ENCODE measurements at regions not wholly inside any gene's neighbourhood (a gene's known extent, or its start where the extent isn't known, plus 50 kb on each side); places are given as distances from the start of the nearest gene placed in this dataset.

- DNase-seq (ENCODE audit: low read depth in 2 of 2), result no peak
- no peak for TF ChIP-seq EZH2 (IDR thresholded peaks at IDR 0.05; ENCODE audit: low read length, missing control alignments)
- no peak for TF ChIP-seq CTCF (conservative IDR thresholded peaks at IDR 0.05 in 1 of 2, IDR thresholded peaks at IDR 0.05 in 1 of 2; ENCODE audit: low read depth in 1 of 2, low read length in 2 of 2)
- H3K9me3 ChIP-seq (ENCODE audit: control insufficient read depth, insufficient read depth, low read depth, low read length), result no peaks in the 10 kb centered on the region
- H3K79me2 ChIP-seq (ENCODE audit: control insufficient read depth, insufficient read depth, low read length), result no peaks in the 10 kb centered on the region
- H3K4me2 ChIP-seq (ENCODE audit: extremely low read depth, insufficient read depth, low read length), result no peak overlapping the region
- no peak overlapping the region for H3K9ac ChIP-seq (ENCODE audit: insufficient read depth, low read length)
- H3K27ac ChIP-seq (ENCODE audit: insufficient read depth, low read length), result no peak overlapping the region
- no peaks in the 10 kb centered on the region for H3K27me3 ChIP-seq (ENCODE audit: control insufficient read depth, insufficient read depth, low read length)
- H2AFZ ChIP-seq (ENCODE audit: low read length), result no peak overlapping the region
- H3K4me3 ChIP-seq (replicated peaks in 1 of 4; ENCODE audit: control extremely low read depth in 1 of 4, insufficient read depth in 1 of 4, low read depth in 3 of 4, low read length in 4 of 4), result no peak overlapping the region
- no peaks in the 10 kb centered on the region for H3K36me3 ChIP-seq (ENCODE audit: control insufficient read depth, insufficient read depth, low read length)
- H4K20me1 ChIP-seq (ENCODE audit: control insufficient read depth, extremely low read depth, insufficient read depth, low read length), result no peaks in the 10 kb centered on the region
- H3K4me1 ChIP-seq (ENCODE audit: control insufficient read depth, extremely low read depth, insufficient read depth, low read length), result no peaks in the 10 kb centered on the region
Observed at GRCh38 chr1:184141361-184141880, 89.9 kb downstream of the TSEN15 start.

- Histone ChIP-seq H4K20me1 (ENCODE audit: control insufficient read depth, extremely low read depth, insufficient read depth, low read length) (no peaks in the 10 kb centered on the region), H3K4me3 (replicated peaks in 1 of 4; ENCODE audit: control extremely low read depth in 1 of 4, insufficient read depth in 1 of 4, low read depth in 3 of 4, low read length in 4 of 4) (no peak overlapping the region), H3K9ac (ENCODE audit: insufficient read depth, low read length) (no peak overlapping the region), H3K4me1 (ENCODE audit: control insufficient read depth, extremely low read depth, insufficient read depth, low read length) (no peaks in the 10 kb centered on the region), H2AFZ (ENCODE audit: low read length) (no peak overlapping the region), H3K9me3 (ENCODE audit: control insufficient read depth, insufficient read depth, low read depth, low read length) (no peaks in the 10 kb centered on the region), H3K79me2 (ENCODE audit: control insufficient read depth, insufficient read depth, low read length) (no peaks in the 10 kb centered on the region), H3K4me2 (ENCODE audit: extremely low read depth, insufficient read depth, low read length) (no peak overlapping the region), H3K36me3 (ENCODE audit: control insufficient read depth, insufficient read depth, low read length) (no peaks in the 10 kb centered on the region), H3K27me3 (ENCODE audit: control insufficient read depth, insufficient read depth, low read length) (no peaks in the 10 kb centered on the region), H3K27ac (ENCODE audit: insufficient read depth, low read length) (no peak overlapping the region)
- DNase-seq (ENCODE audit: low read depth in 2 of 2), result peak in 1 of 2 donors; percentile 44
- TF ChIP-seq CTCF (conservative IDR thresholded peaks at IDR 0.05 in 1 of 2, IDR thresholded peaks at IDR 0.05 in 1 of 2; ENCODE audit: low read depth in 1 of 2, low read length in 2 of 2) (no peak), EZH2 (IDR thresholded peaks at IDR 0.05; ENCODE audit: low read length, missing control alignments) (no peak)
Observed at GRCh38 chr1:184143449-184143848, 91.9 kb downstream of the TSEN15 start.

- H3K27ac ChIP-seq (ENCODE audit: insufficient read depth, low read length), result no peak overlapping the region
- no peaks in the 10 kb centered on the region for H3K27me3 ChIP-seq (ENCODE audit: control insufficient read depth, insufficient read depth, low read length)
- H3K4me1 ChIP-seq (ENCODE audit: control insufficient read depth, extremely low read depth, insufficient read depth, low read length), result no peaks in the 10 kb centered on the region
- H3K79me2 ChIP-seq (ENCODE audit: control insufficient read depth, insufficient read depth, low read length), result no peaks in the 10 kb centered on the region
- no peak overlapping the region for H3K4me2 ChIP-seq (ENCODE audit: extremely low read depth, insufficient read depth, low read length)
- no peak for DNase-seq (ENCODE audit: low read depth in 2 of 2)
- no peaks in the 10 kb centered on the region for H4K20me1 ChIP-seq (ENCODE audit: control insufficient read depth, extremely low read depth, insufficient read depth, low read length)
- no peaks in the 10 kb centered on the region for H3K9me3 ChIP-seq (ENCODE audit: control insufficient read depth, insufficient read depth, low read depth, low read length)
- no peaks in the 10 kb centered on the region for H3K36me3 ChIP-seq (ENCODE audit: control insufficient read depth, insufficient read depth, low read length)
- H3K9ac ChIP-seq (ENCODE audit: insufficient read depth, low read length), result no peak overlapping the region
- H3K4me3 ChIP-seq (replicated peaks in 1 of 4; ENCODE audit: control extremely low read depth in 1 of 4, insufficient read depth in 1 of 4, low read depth in 3 of 4, low read length in 4 of 4), result no peak overlapping the region
- no peak overlapping the region for H2AFZ ChIP-seq (ENCODE audit: low read length)
- no peak for TF ChIP-seq EZH2 (IDR thresholded peaks at IDR 0.05; ENCODE audit: low read length, missing control alignments)
- no peak for TF ChIP-seq CTCF (conservative IDR thresholded peaks at IDR 0.05 in 1 of 2, IDR thresholded peaks at IDR 0.05 in 1 of 2; ENCODE audit: low read depth in 1 of 2, low read length in 2 of 2)
Observed at GRCh38 chr1:184145083-184145482, 93.6 kb downstream of the TSEN15 start.

Measured in fibroblast of lung (primary cell).